ENCODE measurements at regions not wholly inside any gene's neighbourhood (a gene's known extent, or its start where the extent isn't known, plus 50 kb on each side); places are given as distances from the start of the nearest gene placed in this dataset.
A peak's percentile ranks its signal among the peaks of the same experiment; 100 is the strongest.

GRCh38 chr6:167566711-167567141 is 241.8 kb downstream of the TTLL2 start:
- TF ChIP-seq POLR2A (IDR thresholded peaks at IDR 0.05), result no peak
- ATAC-seq (no peak), DNase-seq (no peak)
- no peak overlapping the region for H3K27ac ChIP-seq
- no peaks in the 10 kb centered on the region for H3K27me3 ChIP-seq
- 92% methylated on average over 5 to 13 of the region's 13 CpGs for WGBS, 2 donors
- intact Hi-C loops (cut with DNase I), result no loop called here
- peaks cover 8% of the 10 kb centered on the region for H3K4me1 ChIP-seq
- no peaks in the 10 kb centered on the region for H3K36me3 ChIP-seq (replicated peaks in 1 of 2; ENCODE audit: insufficient read depth in 1 of 2, low read depth in 2 of 2)
- H3K4me3 ChIP-seq, result no peak overlapping the region
- no peaks in the 10 kb centered on the region for H3K9me3 ChIP-seq

GRCh38 chr6:167567142-167568033 is 242.5 kb downstream of the TTLL2 start:
- H3K27ac ChIP-seq, result no peak overlapping the region
- H3K27me3 ChIP-seq, result no peaks in the 10 kb centered on the region
- DNase-seq, result no peak
- peak; percentile 19 for ATAC-seq
- no peak overlapping the region for H3K4me3 ChIP-seq
- no peaks in the 10 kb centered on the region for H3K36me3 ChIP-seq (replicated peaks in 1 of 2; ENCODE audit: insufficient read depth in 1 of 2, low read depth in 2 of 2)
- intact Hi-C loops (cut with DNase I), result no loop called here
- TF ChIP-seq, protein P1, sequence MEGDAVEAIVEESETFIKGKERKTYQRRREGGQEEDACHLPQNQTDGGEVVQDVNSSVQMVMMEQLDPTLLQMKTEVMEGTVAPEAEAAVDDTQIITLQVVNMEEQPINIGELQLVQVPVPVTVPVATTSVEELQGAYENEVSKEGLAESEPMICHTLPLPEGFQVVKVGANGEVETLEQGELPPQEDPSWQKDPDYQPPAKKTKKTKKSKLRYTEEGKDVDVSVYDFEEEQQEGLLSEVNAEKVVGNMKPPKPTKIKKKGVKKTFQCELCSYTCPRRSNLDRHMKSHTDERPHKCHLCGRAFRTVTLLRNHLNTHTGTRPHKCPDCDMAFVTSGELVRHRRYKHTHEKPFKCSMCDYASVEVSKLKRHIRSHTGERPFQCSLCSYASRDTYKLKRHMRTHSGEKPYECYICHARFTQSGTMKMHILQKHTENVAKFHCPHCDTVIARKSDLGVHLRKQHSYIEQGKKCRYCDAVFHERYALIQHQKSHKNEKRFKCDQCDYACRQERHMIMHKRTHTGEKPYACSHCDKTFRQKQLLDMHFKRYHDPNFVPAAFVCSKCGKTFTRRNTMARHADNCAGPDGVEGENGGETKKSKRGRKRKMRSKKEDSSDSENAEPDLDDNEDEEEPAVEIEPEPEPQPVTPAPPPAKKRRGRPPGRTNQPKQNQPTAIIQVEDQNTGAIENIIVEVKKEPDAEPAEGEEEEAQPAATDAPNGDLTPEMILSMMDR (IDR thresholded peaks at IDR 0.05), result no peak
- no peak for TF ChIP-seq POLR2A (IDR thresholded peaks at IDR 0.05)
- 84 to 86% methylated on average over 23 to 26 of the region's 26 CpGs for WGBS, 2 donors
- H3K9me3 ChIP-seq, result no peaks in the 10 kb centered on the region
- H3K4me1 ChIP-seq, result peaks cover 8% of the 10 kb centered on the region

GRCh38 chr6:167568407-167569024 is 243.6 kb downstream of the TTLL2 start:
- Histone ChIP-seq H3K27ac (no peak overlapping the region), H3K4me1 (peaks cover 15% of the 10 kb centered on the region), H3K9me3 (no peaks in the 10 kb centered on the region), H3K36me3 (replicated peaks in 1 of 2; ENCODE audit: insufficient read depth in 1 of 2, low read depth in 2 of 2) (no peaks in the 10 kb centered on the region), H3K4me3 (no peak overlapping the region), H3K27me3 (no peaks in the 10 kb centered on the region)
- DNase-seq, result no peak
- TF ChIP-seq POLR2A (IDR thresholded peaks at IDR 0.05), result no peak
- TF ChIP-seq, protein P1 (IDR thresholded peaks at IDR 0.05), result no peak
- intact Hi-C loops (cut with DNase I), result no loop called here
- WGBS, 2 donors, result 92 to 95% methylated on average over 18 of the region's 18 CpGs
- ATAC-seq, result no peak

GRCh38 chr6:167569041-167569805 is 244.3 kb downstream of the TTLL2 start:
- DNase-seq, result no peak
- H3K4me3 ChIP-seq, result no peak overlapping the region

More at GRCh38 chr6:167569041-167569805, 244.3 kb downstream of the TTLL2 start:
- Histone ChIP-seq H3K27me3 (no peaks in the 10 kb centered on the region), H3K9me3 (no peaks in the 10 kb centered on the region), H3K4me1 (peaks cover 15% of the 10 kb centered on the region), H3K36me3 (replicated peaks in 1 of 2; ENCODE audit: insufficient read depth in 1 of 2, low read depth in 2 of 2) (no peaks in the 10 kb centered on the region), H3K27ac (no peak overlapping the region)
- TF ChIP-seq, protein P1 (IDR thresholded peaks at IDR 0.05), result no peak
- intact Hi-C loops (cut with DNase I), result no loop called here
- no peak for ATAC-seq
- WGBS, 2 donors, result 91 to 94% methylated on average over 31 of the region's 31 CpGs
